ENCODE measurements at regions not wholly inside any gene's neighbourhood (a gene's known extent, or its start where the extent isn't known, plus 50 kb on each side); places are given as distances from the start of the nearest gene placed in this dataset.
"Not testable (repeated sequence)": the region's sequence is repeated elsewhere in the genome, so short reads cannot be mapped to it uniquely, and the experiment has no call there.

DNA sequence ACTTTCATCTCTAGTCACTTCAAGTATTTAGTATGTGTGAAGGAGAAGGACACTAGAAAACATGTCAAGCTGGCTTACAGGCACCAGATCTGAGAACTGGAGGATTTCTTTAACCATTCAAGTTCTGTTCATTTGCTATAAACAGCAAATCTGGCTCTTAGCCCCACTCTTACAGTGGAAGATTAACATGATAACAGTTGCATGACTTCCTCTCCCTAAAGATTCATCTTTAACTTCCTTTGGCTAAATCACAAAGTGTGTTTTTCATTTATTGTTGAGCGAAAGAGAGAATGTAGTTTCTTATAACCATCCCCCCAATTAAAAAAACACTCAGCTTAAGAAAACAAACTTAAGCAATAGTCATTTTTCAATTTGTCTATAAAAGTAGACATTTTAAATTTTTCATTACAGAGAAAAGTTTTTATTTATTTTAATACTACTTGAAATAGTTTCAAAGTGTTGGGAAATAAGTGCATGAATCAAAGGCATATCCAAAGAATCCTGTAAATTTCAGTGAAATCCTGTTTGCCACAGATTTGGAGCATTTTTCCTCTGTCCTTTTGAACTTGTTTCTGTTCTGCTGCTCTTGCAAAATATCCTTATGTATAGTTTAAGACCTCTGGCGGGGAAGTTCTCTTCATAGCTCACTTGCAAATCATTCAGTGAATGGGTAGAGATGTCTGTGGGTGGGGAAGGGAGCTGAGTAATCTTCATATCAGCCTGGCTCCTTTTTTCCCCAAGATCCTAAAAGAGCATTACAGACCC is 241.0 kb upstream of the RBBP8 start:
- FAIRE-seq: no peak

DNA sequence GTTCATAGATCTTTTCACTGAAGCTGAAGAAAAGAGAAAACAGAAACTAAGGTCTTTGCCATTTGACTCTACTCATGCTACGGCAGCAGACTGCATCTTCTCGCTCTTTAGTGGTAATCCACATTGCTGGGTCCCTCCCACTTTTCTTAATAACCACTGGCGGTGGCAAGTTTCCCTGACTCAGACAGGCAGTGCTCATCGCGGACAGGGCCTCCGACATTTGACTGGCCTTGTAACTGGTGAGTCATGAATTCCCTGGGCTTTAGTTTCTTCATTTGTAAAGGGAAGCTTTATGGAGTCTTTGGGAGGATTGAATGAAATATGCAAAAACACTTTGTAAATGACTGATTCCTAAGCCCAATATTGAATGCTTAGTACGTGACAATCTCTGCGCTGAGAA is 238.2 kb upstream of the RBBP8 start:
- FAIRE-seq (no peak), DNase-seq (ENCODE audit: insufficient read length, low spot score) (peak; percentile 69)

More for the DNA sequence above, 241.0 kb upstream of the RBBP8 start:
- no peak for DNase-seq (ENCODE audit: insufficient read length, low spot score)

DNA sequence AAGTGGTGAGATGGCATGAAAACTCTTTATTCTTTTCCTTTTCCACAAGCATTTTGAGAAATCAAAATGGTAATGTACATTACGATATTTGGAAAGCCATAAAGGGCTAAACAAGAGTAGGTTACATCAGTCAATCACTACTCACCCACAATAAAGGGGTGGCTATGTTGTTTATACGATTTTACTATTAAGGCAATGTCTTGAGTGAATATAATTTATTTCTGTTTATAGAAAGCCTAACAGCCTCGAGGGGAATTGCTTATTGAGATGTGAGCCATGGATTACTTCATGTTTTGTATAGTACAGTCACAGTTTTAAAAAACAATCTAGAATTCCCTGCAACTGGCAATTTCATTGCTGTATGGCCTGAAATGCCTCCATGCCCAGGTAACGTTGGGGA is 237.5 kb upstream of the RBBP8 start:
- DNase-seq (ENCODE audit: insufficient read length, low spot score) (no peak), FAIRE-seq (no peak)

DNA sequence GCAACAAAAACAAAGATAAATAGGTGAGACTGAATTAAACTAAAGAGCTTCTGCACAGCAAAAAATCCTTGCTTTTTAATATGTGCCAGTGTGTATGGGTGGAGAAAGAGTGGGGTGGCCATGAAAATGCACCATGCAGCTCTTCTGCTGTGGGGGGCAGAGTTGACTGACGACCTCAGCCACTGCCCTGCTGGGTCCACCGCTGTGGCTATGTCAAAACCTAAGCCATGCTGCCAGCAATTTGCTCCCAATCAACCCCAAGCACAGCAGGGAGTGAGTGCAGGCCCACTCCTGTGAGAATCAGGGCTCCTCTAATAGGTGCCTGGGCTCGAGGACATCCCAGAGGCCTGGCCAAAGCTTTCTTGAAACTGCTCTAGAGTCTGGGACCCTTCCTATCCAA is 235.6 kb upstream of the RBBP8 start:
- FAIRE-seq (no peak), DNase-seq (ENCODE audit: insufficient read length, low spot score) (no peak)

DNA sequence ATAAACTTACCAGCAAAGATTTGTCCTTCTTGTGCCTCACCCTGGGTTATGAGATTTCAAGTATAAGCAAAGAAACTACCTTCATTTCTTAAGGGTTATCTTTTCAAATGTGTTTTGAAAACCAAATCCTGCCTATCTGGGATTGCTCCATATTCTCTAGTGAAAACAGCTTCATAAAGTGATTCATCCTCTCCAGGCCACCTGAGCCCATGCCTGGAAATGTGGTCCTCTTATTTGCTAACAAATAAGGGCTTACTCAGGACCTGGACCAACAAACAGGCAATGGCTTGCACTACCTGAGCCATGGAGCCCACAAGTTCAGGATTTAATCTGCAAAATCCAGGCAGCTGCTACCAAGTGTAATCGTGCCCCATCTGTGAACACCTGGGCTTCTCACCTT is 234.4 kb upstream of the RBBP8 start:
- no peak for FAIRE-seq

DNA sequence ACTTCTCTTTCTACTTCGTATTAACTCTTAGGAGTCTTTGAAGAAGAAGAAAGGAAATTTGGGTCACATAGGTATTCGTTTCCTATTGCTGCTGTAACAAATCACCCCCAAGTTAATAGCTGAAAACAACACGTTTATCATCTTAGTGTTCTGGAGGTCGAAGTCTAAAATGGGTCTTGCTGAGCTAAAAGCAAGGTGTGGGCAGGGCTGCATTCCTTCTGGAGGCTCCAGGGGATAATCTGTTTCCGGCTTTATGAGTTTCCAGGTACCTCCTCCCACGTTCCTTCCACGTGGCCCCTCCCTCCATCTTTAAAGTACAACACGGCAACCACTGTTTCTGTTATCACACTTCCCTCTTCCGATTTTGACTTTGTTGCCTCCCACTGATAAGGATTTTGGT is 233.5 kb upstream of the RBBP8 start:
- DNase-seq (ENCODE audit: insufficient read length, low spot score): no peak
- no peak for FAIRE-seq

More for the DNA sequence above, 234.4 kb upstream of the RBBP8 start:
- no peak for DNase-seq (ENCODE audit: insufficient read length, low spot score)

DNA sequence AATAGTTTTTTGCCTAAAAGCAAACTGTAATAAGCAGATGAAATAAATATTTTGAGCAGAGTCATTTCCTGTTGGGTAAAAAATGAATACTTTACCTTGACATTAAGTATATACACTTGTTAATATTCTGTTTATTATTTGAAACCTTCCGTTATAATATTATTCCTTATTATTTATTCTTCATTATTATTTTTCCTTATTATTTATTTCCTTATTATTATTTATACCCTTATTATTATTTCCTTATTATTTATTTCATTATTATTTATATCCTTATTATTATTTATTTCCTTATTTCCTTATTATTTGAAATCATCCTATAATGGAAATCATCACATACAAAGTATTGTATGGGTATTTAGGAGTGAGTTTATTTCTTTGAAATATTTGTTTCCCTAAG is 232.2 kb upstream of the RBBP8 start:
- DNase-seq (ENCODE audit: insufficient read length, low spot score): no peak
- no peak for FAIRE-seq

DNA sequence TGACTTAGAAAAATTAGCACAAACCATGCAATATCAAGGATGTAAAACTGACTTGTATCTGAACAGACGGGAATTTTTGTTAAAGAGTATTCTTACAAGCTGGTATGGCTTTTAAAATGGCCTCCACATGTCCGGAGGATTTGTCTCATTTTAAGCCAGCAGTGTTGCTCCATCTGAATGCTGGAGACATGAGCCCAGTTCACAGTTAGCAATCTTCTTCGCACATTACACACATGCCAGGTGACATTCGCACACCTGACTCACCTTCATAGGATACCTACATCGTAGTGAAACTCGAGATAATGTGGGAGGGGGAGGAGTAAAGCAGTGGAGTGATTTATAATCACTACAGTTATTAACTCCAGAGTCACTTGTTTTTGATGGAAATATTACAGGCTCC is 231.8 kb upstream of the RBBP8 start:
- DNase-seq (ENCODE audit: insufficient read length, low spot score) (no peak), FAIRE-seq (no peak)

DNA sequence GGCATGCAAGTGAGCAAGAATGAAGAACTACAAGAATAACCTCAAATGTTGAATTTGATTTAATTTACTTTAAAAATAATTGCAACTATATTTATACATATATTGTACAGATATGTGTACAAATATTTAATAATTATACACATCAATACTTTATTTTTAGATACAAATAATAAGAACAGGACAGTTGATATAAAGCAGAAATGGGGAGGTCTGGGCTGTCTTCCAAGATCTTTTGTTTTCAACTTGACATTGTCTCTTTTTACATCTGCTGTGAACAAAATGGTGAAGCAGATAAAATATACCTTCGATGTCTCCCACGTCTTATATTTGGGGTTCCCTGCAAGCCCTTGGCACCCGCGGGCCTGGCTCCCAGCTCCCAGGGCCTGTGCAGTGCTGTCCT is 231.3 kb upstream of the RBBP8 start:
- DNase-seq (ENCODE audit: insufficient read length, low spot score) (no peak), FAIRE-seq (no peak)

DNA sequence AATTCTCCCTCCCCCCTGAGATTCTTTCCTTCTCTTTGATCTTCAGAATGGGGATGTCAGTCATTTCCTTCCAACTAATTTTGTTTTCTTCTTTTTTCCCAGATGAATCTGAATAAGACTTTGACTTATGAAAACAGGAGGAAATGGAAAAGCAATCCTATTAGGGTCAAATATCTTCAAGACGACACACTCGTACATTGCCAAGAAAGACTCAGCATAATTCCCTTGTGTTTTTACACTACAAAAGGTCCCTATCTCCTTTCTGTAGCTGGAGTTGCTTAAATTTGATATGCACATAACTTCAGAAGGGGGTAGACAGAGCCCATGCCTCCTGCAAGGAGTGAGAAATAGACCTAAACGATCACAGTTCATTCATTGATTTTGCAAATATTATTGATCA is 230.3 kb upstream of the RBBP8 start:
- FAIRE-seq (no peak), DNase-seq (ENCODE audit: insufficient read length, low spot score) (no peak)

DNA sequence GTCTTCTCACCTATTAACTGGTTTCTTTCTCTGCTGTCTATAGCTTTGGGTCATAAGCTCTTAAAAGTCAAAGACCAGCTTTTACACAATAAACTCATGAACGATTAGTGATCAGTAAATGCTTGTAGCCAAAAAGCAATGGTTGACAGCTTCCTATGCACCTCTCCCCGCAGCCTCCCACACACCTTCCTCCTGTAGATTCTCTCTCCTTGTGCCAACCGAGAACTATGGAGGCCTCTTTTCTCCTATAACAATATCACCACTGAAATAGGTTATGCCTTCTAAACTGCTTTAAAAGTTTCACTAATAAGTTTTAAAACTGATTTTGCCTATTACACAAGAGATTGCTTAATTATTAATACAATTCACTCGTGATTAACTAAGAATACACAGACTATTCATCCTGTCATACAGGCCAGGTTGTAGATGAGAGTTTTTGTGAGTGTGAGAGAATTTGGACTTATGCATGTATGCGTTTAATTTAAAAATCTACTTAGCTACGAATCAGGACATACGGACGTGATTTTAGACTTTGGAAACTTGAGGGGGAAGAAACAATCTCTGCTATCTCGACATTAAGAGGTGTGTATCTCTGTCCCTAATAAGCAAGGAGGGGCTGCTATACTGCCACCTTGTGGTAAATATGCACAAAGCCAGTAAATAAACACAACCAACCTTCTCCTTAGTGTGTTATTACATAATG is 229.1 kb upstream of the RBBP8 start:
- FAIRE-seq (no peak), DNase-seq (ENCODE audit: insufficient read length, low spot score) (peak; percentile 62)

DNA sequence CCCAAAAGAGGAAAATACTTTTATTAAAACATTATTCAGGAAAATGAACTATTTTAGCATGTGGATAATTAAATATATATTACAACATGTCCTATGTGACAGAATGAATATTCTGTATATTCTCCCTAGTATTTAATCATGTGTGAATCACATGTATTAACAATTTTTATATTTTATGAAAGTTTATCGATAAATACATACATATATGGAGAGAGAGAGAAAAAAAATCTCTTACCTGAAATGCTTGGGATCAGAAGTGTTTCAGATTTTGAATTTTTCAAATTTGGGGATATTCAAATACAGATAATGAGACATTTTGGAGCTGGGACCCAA is 228.6 kb upstream of the RBBP8 start:
- DNase-seq (ENCODE audit: insufficient read length, low spot score): no peak

DNA sequence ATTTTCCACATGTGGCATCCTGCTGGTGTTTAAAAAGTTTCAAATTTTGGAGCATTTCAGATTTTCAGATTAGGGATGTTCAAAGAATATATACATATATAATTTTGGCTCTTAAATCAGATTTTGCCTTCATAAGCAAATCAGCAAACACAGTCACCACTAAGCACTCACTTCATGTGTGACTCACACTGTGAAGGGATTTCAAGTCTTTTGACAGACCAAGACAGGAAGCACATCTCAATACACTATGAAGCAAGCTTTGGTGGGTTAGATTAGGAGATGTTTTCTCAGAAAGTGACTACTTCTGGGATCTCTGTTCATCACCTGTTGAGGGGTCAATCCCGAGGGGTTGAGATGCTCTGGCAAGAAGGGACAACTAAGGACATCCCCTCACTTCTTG is 227.8 kb upstream of the RBBP8 start:
- no peak for FAIRE-seq
- DNase-seq (ENCODE audit: insufficient read length, low spot score): no peak

More for the DNA sequence above, 228.6 kb upstream of the RBBP8 start:
- FAIRE-seq: no peak

DNA sequence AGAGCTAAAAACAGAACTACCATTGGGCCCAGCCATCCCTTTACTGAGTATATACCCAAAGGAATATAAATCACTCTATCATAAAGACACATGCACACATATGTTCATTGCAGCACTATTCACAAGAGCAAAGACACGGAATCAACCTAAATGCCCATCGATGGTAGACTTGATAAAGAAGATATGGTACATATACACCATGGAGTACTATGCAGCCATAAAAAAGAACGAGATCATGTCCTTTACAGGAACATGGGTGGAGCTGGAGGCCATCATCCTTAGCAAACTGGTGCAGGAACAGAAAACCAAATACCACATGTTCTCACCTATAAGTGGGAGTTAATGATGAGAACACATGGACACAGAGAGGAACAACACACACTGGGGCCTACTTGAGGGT is 227.1 kb upstream of the RBBP8 start:
- not testable (repeated sequence) for DNase-seq (ENCODE audit: insufficient read length, low spot score); FAIRE-seq

DNA sequence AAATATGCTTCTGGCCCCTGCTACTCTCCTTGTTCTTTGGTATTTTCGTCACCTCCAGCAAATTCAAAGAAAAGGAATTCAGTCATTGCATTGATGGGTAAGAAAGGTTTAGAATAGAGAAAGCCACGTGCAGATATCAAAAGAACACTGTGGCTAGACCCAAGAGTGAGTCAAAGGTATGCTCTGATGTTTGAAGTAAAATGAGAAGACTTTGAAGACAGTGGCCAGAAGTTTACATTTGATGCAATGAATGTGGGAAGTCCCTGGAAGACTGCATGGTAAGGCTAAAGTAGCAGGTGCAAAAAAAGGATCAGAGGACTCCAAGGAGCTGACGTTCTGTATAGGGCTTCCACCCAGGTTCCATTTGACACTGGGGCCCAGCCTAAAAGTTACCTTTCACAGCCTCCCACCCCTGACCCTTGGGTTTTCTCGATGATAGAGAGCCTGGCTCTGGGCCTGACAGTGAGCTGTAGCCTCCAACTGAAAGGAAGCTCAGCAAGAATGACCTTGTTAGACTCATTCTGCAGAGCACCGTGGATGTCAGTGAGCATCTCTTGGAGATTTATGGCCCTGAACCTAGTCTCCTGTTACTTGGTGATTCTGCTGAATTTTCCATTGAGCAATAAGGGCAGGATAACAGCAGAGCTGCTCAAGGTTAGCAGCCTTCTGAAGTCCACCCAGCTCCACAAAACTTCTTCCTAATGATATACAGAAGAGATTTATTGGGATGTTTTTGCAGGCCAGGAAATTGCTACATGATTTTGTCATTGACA is 223.7 kb upstream of the RBBP8 start:
- FAIRE-seq (no peak), DNase-seq (ENCODE audit: insufficient read length, low spot score) (peak; percentile 33)

DNA sequence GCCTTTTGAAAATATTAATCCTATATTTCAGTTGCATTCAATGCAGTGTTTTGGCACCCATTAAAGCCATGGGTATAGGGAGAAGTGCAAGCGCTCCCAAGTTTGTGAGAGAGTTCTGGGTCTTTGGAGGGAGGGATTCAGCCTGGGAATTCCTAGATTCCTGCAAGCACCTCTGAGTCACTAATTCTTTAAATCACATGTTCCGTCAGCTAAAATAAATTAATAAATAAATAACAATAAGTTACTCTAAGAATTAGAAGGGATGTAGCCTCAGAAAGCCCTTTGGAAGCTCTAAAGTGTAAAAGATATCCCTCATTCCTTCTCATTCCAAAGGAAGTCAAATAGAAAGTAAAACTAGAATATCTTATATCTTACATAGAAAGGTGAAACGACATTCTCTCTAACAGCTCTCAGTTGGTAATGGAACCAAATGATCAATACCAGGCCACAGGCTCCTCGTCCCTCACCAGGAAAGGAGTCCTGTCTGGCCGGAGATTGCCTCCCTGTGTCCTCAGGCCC is 222.4 kb upstream of the RBBP8 start:
- FAIRE-seq: no peak
- no peak for DNase-seq (ENCODE audit: insufficient read length, low spot score)

DNA sequence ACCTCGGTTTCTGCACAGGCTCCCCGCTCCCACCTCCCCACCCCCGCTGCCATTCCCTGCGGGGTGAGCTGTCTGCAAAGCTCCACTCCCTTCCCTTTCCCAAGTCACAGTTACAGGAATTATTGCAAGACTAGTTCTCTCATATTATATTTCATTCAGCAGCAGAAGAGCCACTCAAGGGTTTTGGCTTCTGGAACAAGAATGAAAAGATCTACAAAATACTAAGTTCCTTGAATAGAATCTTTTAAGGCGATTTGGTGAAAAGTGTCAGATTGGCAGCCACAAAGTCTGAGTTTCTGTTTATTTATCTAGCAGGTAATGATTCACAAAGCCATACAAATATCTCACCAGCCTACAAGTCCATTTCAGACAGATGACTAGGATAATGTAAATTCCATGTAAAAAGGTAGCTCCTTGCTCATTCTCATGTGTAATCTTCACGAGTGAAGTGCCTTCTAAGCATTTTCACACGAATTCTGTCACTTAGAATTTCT is 221.9 kb upstream of the RBBP8 start:
- DNase-seq (ENCODE audit: insufficient read length, low spot score): peak; percentile 61
- FAIRE-seq: no peak

DNA sequence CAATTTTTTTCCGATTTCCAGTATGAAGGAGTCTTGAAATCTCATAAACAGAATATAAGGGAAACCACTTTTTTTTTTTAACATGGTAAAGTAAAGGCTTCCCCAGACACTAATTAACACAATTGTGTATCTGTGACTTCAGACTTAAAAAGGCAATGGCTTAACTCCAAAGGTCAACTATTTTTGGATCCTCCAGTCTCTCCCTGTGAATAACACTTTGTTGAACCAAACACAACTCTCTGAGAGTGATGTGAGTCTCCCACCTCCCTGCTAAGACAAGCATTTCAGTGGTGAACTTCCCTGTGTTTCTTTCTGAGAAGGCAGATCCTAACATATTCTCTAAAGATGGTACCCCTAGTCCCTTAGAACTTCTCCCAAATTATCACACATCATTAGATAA is 219.6 kb upstream of the RBBP8 start:
- no peak for FAIRE-seq
- DNase-seq (ENCODE audit: insufficient read length, low spot score): no peak

DNA sequence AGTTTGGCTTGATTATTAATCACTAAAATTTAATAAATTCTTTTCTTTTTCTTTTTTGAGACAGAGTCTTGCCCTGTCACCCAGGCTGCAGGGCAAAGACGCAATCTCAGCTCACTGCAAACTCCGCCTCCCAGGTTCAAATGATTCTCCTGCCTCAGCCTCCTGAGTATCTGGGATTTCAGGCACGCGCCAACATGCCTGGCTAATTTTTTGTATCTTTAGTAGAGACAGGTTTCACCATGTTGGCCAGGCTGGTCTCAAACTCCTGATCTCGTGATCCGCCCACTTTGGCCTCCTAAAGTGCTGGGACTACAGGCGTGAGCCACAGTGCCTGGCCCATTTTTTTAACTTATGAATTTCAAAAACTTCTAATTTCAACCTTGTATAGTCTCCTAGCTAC is 215.6 kb upstream of the RBBP8 start:
- FAIRE-seq; DNase-seq (ENCODE audit: insufficient read length, low spot score): not testable (repeated sequence)

DNA sequence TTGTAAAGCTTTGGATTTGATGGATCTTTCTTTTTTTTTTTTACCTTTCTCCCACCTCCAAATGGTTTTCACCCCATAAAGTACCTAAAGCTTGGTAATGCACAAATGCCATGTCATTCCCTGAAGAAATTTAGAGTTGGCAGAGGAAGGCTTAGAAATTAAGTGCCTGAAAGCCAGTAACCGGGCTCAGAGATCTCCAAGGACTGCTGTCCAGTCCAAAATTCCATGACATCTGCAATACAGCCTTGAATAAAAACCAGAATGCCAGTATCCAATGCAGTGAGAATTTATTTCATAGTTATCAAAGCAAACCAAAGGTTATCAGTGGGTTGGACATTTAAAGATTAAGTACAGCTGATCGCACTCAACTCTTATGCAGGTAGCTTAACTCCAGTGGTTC is 209.9 kb upstream of the RBBP8 start:
- no peak for DNase-seq (ENCODE audit: insufficient read length, low spot score)
- FAIRE-seq: no peak

DNA sequence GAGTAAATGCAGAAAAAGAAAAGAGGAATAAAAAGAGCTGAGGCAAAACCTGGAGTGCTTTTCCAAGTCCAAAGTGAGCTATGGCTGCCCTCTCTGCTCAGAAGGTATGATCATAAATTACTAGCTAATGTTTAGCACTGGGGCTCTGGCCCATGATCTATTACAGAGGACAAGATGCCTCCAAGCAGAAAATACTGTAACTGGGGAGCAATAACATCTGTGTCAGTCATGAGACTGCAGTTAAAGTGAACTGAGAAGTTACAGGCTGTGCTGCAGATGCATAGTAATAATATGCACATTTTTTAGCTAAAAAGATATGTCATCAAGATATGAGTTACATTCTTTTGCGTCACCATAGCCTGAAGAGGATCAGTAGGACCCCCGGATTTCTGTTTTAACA is 209.4 kb upstream of the RBBP8 start:
- FAIRE-seq (no peak), DNase-seq (ENCODE audit: insufficient read length, low spot score) (no peak)

All from HTR-8/SVneo (cell line).